Chondrocyte (in vitro differentiated cells): ENCODE measurements at regions not wholly inside any gene's neighbourhood (a gene's known extent, or its start where the extent isn't known, plus 50 kb on each side); places are given as distances from the start of the nearest gene placed in this dataset.
A peak's percentile ranks its signal among the peaks of the same experiment; 100 is the strongest.

Source experiments
- DNase-seq: peaks from one replicate; pipeline ENCODE4 v3.0.0; 2021; ENCODE audit warnings: mixed read lengths, low spot score
- H3K27ac Mint-ChIP-seq: one replicate; pipeline ENCODE4 v1.8.0; 2021; ENCODE audit warnings: mild to moderate bottlenecking, moderate library complexity, mixed read lengths; ENCODE audit not compliant: unreplicated experiment
- H3K27me3 Mint-ChIP-seq: 2 replicates; pipeline ENCODE4 v1.8.0; 2021; ENCODE audit warnings: low read depth, mixed read lengths
- H3K36me3 Mint-ChIP-seq: 2 replicates; pipeline ENCODE4 v1.8.0; 2021; ENCODE audit warnings: low read depth, mixed read lengths
- H3K4me1 Mint-ChIP-seq: 2 replicates; pipeline ENCODE4 v1.8.0; 2021; ENCODE audit warnings: low read depth, mild to moderate bottlenecking, mixed read lengths
- H3K4me3 Mint-ChIP-seq: one replicate; pipeline ENCODE4 v1.8.0; 2021; ENCODE audit warnings: mild to moderate bottlenecking, moderate library complexity, mixed read lengths; ENCODE audit not compliant: unreplicated experiment
- H3K9me3 Mint-ChIP-seq: 2 replicates; pipeline ENCODE4 v1.8.0; 2021; ENCODE audit warnings: low read depth, mixed read lengths
- CTCF ChIP-seq: fragments of 200-600 bp; sonication (generic); IDR thresholded peaks from 2 replicates; pipeline ENCODE4 v1.5.0; 2021; ENCODE audit warnings: antibody characterized with exemption, mild to moderate bottlenecking, moderate library complexity

- Mint-ChIP-seq H3K36me3 (peaks cover 2% of the 10 kb centered on the region), H3K4me3 (no peak overlapping the region), H3K27ac (no peak overlapping the region), H3K9me3 (peaks cover 1% of the 10 kb centered on the region), H3K27me3 (peaks cover 42% of the 10 kb centered on the region), H3K4me1 (no peaks in the 10 kb centered on the region)
- TF ChIP-seq CTCF: no peak
- DNase-seq: peak; percentile 21
Measured at GRCh38 chr9:126169736-126170135, 156.9 kb upstream of the MVB12B start.

DNA sequence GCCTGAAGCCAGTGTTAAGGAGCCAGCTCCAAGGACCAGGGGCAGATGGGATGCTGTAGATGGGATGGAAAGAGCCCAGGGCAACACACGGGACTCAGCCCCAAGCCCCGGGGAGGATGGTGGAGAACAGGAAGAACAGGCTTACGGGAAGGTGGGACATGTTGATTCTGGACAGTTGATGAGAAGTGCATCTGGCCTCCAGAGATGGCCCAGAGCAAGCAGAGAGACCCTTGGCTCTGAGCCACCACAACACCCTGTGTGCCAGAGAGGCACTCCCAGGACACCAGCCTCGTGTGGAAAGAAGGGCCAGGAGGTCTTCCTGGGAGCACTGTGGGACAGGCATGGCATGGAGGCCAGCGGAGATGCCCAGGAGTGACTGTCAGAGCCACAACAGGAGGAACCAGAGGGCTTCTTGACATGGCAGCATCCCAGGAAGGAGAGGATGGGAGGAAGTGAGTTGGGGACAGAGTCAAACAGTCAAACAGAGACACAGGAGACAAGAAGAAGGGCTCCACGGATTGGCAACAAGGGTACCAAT lies 156.3 kb upstream of the MVB12B start:
- no peak overlapping the region for H3K27ac Mint-ChIP-seq
- peak; percentile 59 for DNase-seq
- peaks cover 8% of the 10 kb centered on the region for H3K9me3 Mint-ChIP-seq
- H3K36me3 Mint-ChIP-seq: peaks cover 4% of the 10 kb centered on the region
- no peaks in the 10 kb centered on the region for H3K4me1 Mint-ChIP-seq
- H3K27me3 Mint-ChIP-seq: peaks cover 42% of the 10 kb centered on the region
- no peak overlapping the region for H3K4me3 Mint-ChIP-seq
- no peak for TF ChIP-seq CTCF

DNA sequence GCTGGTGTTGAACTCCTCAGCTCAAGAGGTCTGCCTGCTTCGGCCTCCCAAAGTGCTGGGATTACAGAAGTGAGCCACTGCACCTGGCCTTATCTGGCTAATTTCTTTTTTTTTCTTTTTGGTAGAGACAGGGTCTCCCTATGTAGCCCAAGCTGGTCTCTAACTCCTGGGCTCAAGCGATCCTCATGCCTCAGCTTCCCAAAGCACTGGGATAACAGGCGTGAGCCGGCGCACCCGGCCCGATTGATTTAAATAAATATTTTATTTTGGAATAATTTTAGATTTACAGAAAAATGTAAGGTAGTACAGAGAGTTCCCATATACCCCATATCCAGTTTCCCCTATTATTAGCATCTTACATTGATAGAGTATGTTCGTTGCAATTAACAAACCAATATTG lies 155.0 kb upstream of the MVB12B start:
- no peak for DNase-seq
- peaks cover 13% of the 10 kb centered on the region for H3K9me3 Mint-ChIP-seq
- H3K36me3 Mint-ChIP-seq: peaks cover 4% of the 10 kb centered on the region
- no peaks in the 10 kb centered on the region for H3K4me1 Mint-ChIP-seq
- no peak overlapping the region for H3K27ac Mint-ChIP-seq
- no peak overlapping the region for H3K4me3 Mint-ChIP-seq
- H3K27me3 Mint-ChIP-seq: peaks cover 34% of the 10 kb centered on the region
- no peak for TF ChIP-seq CTCF

- Mint-ChIP-seq H3K4me3 (no peak overlapping the region), H3K9me3 (peaks cover 17% of the 10 kb centered on the region), H3K27ac (no peak overlapping the region), H3K27me3 (peaks cover 37% of the 10 kb centered on the region), H3K36me3 (peaks cover 4% of the 10 kb centered on the region), H3K4me1 (no peaks in the 10 kb centered on the region)
- TF ChIP-seq CTCF: no peak
- no peak for DNase-seq
Measured at GRCh38 chr9:126173401-126173800, 153.2 kb upstream of the MVB12B start.

- Mint-ChIP-seq H3K9me3 (peaks cover 17% of the 10 kb centered on the region), H3K27ac (no peak overlapping the region), H3K36me3 (peaks cover 4% of the 10 kb centered on the region), H3K4me3 (no peak overlapping the region), H3K27me3 (peaks cover 39% of the 10 kb centered on the region), H3K4me1 (no peaks in the 10 kb centered on the region)
- no peak for DNase-seq
- no peak for TF ChIP-seq CTCF
Measured at GRCh38 chr9:126173929-126174328, 152.7 kb upstream of the MVB12B start.
